GM10266 (cell line): ENCODE measurements at regions not wholly inside any gene's neighbourhood (a gene's known extent, or its start where the extent isn't known, plus 50 kb on each side); places are given as distances from the start of the nearest gene placed in this dataset.

Source experiments
- DNase-seq: peaks from one replicate; pipeline ENCODE4 v3.0.0; 2012; ENCODE audit errors: extremely low spot score
- CTCF ChIP-seq: IDR thresholded peaks from 2 replicates; pipeline ENCODE4 v1.5.1; 2012; ENCODE audit warnings: mild to moderate bottlenecking, low read depth; ENCODE audit not compliant: control insufficient read depth, insufficient read depth; ENCODE audit errors: missing control alignments

- no peak for TF ChIP-seq CTCF
- no peak for DNase-seq
Observed at GRCh38 chr6:169986171-169986847, 234.9 kb downstream of the ERMARD start.

GRCh38 chr6:169985121-169986015 lies 233.9 kb downstream of the ERMARD start:
- no peak for DNase-seq
- TF ChIP-seq CTCF, result no peak

GRCh38 chr6:169984181-169985120 lies 233.0 kb downstream of the ERMARD start:
- no peak for TF ChIP-seq CTCF

GRCh38 chr6:169983651-169984050 lies 232.2 kb downstream of the ERMARD start:
- no peak for DNase-seq

More at GRCh38 chr6:169984181-169985120, 233.0 kb downstream of the ERMARD start:
- DNase-seq, result no peak

GRCh38 chr6:169982461-169983386 lies 231.3 kb downstream of the ERMARD start:
- no peak for DNase-seq
- no peak for TF ChIP-seq CTCF

More at GRCh38 chr6:169983651-169984050, 232.2 kb downstream of the ERMARD start:
- TF ChIP-seq CTCF, result no peak

- no peak for TF ChIP-seq CTCF
- no peak for DNase-seq
Observed at GRCh38 chr6:169981969-169982368, 230.5 kb downstream of the ERMARD start.
